GM10266 (cell line): ENCODE measurements at regions not wholly inside any gene's neighbourhood (a gene's known extent, or its start where the extent isn't known, plus 50 kb on each side); places are given as distances from the start of the nearest gene placed in this dataset.
"Not testable (repeated sequence)": the region's sequence is repeated elsewhere in the genome, so short reads cannot be mapped to it uniquely, and the experiment has no call there.

Source experiments
- DNase-seq: peaks from one replicate; pipeline ENCODE4 v3.0.0; 2012; ENCODE audit errors: extremely low spot score
- TF ChIP-seq, protein P1 (sequence below): IDR thresholded peaks from 2 replicates; pipeline ENCODE4 v1.5.1; 2012; ENCODE audit warnings: mild to moderate bottlenecking, low read depth; ENCODE audit not compliant: control insufficient read depth, insufficient read depth; ENCODE audit errors: missing control alignments

- no peak for DNase-seq
- TF ChIP-seq, protein P1, sequence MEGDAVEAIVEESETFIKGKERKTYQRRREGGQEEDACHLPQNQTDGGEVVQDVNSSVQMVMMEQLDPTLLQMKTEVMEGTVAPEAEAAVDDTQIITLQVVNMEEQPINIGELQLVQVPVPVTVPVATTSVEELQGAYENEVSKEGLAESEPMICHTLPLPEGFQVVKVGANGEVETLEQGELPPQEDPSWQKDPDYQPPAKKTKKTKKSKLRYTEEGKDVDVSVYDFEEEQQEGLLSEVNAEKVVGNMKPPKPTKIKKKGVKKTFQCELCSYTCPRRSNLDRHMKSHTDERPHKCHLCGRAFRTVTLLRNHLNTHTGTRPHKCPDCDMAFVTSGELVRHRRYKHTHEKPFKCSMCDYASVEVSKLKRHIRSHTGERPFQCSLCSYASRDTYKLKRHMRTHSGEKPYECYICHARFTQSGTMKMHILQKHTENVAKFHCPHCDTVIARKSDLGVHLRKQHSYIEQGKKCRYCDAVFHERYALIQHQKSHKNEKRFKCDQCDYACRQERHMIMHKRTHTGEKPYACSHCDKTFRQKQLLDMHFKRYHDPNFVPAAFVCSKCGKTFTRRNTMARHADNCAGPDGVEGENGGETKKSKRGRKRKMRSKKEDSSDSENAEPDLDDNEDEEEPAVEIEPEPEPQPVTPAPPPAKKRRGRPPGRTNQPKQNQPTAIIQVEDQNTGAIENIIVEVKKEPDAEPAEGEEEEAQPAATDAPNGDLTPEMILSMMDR, result no peak
These were observed 869.0 kb downstream of the NXPH1 start for GRCh38 chr7:9302436-9302835.

- DNase-seq, result no peak
These were observed 873.7 kb downstream of the NXPH1 start for GRCh38 chr7:9307131-9307530.

DNA sequence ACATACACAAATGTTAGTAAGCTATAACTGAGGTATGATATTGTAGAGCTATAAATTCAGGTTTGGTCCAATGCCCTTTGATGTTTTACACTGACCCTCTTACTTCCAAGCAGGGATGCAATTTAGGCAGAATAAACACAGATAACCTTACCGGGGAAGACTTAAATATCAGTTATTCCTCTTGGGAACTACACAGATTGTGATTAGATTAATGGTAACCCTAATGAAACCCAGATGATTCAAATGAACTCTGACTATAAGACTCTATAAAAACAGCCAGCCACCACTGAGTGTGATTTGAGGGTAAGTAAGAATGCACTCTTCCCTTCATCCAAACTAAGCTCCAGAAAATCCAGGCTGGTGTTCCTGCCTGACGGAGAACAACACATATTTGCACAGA, 891.1 kb downstream of the NXPH1 start:
- TF ChIP-seq, protein P1, result no peak
- no peak for DNase-seq

More at GRCh38 chr7:9307131-9307530, 873.7 kb downstream of the NXPH1 start:
- TF ChIP-seq, protein P1, result no peak

- TF ChIP-seq, protein P1, result no peak
- no peak for DNase-seq
These were observed 894.9 kb downstream of the NXPH1 start for GRCh38 chr7:9328296-9328695.

DNA sequence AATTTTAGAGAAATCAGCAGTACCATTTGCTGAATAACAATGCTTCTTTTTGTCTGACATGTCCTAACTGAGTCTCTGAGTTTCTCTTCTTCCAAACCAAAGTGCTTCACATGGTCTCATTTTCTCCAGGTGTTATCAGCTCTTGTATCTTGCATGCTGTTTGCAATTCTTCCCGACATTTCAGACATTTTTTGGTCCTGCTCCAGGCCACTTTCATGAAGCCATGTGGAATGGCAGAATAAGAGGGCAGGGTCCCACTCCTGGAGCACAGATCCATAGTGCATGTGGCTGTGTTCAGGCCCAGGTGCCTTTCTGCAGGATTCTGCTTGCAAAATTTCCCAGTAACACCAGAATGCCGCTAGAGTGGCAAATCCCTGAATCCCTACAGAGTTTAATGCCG, 916.2 kb downstream of the NXPH1 start:
- TF ChIP-seq, protein P1, result no peak
- no peak for DNase-seq

GRCh38 chr7:9391221-9391620, 957.8 kb downstream of the NXPH1 start:
- TF ChIP-seq, protein P1, result no peak
- no peak for DNase-seq

DNA sequence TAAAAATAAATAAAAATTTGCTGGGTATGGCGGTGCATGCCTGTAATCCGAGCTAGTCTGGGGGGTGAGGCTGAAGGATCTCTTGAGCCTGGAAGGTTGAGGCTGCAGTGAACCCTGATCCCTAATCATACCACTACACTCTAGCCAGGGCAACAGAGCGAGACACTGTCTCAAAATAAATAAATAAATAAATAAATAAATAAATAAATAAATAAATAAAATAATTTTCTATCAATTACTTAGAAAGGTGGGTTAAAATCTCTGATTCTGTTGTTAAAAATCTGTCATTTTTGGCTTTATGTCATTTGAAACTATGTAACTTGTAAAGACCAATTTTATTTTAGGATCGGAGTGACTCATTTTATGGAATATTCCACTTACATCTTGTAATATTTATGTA, 958.6 kb downstream of the NXPH1 start:
- TF ChIP-seq, protein P1, result no peak
- no peak for DNase-seq

DNA sequence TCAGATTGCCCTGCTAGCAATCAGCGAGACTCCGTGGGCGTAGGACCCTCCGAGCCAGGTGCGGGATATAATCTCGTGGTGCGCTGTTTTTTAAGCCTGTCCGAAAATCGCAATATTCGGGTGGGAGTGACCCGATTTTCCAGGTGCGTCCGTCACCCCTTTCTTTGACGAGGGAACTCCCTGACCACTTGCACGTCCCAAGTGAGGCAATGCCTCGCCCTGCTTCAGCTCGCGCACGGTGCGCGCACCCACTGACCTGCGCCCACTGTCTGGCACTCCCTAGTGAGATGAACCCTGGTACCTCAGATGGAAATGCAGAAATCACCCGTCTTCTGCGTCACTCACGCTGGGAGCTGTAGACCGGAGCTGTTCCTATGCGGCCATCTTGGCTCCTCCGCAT, 971.0 kb downstream of the NXPH1 start:
- not testable (repeated sequence) for DNase-seq
